OCI-LY7 (cell line): ENCODE measurements at regions not wholly inside any gene's neighbourhood (a gene's known extent, or its start where the extent isn't known, plus 50 kb on each side); places are given as distances from the start of the nearest gene placed in this dataset.
"Not testable (repeated sequence)": the region's sequence is repeated elsewhere in the genome, so short reads cannot be mapped to it uniquely, and the experiment has no call there.

Source experiments
- BruUV-seq: library from RNA; stranded (reverse); fragments of 400-500 nt; replicated peaks from 2 replicates; lab custom pipeline; 2021; lab: Mats Ljungman, UMichigan
- CTCF ChIA-PET: fragments of 300-600 bp; sonication (Branson Sonifier 250); formaldehyde crosslinking; loops from one replicate; lab custom pipeline; 2022; ENCODE audit warnings: antibody characterized with exemption; ENCODE audit not compliant: unreplicated experiment; lab: Charles Lee
- POLR2A ChIA-PET: fragments of 300-600 bp; sonication (Branson Sonifier 250); formaldehyde crosslinking; loops from one replicate; lab custom pipeline; 2022; ENCODE audit warnings: antibody characterized with exemption; lab: Charles Lee
- DNase-seq: peaks from one replicate; pipeline ENCODE4 v3.0.0-alpha.2; 2015; ENCODE audit warnings: low spot score
- H2AFZ ChIP-seq: fragments of 200-600 bp; sonication (generic), shearing (Covaris generic); 2 replicates; pipeline ENCODE4 v1.6.1; 2014; ENCODE audit warnings: mild to moderate bottlenecking, antibody characterized with exemption, low read length, moderate library complexity
- H3K27ac ChIP-seq: fragments of 200-600 bp; sonication (generic); 2 replicates; pipeline ENCODE4 v1.5.1; 2014; ENCODE audit warnings: mixed run types, low read depth, mild to moderate bottlenecking, moderate library complexity, low read length, inconsistent platforms; ENCODE audit not compliant: poor library complexity, severe bottlenecking
- H3K36me3 ChIP-seq: fragments of 200-600 bp; sonication (generic); 2 replicates; pipeline ENCODE4 v1.6.1; 2014; ENCODE audit warnings: mild to moderate bottlenecking, antibody characterized with exemption, low read length, moderate library complexity, mixed read lengths; ENCODE audit not compliant: insufficient read depth
- H3K4me1 ChIP-seq: fragments of 200-600 bp; sonication (generic); 2 replicates; pipeline ENCODE4 v1.5.1; 2014; ENCODE audit warnings: mild to moderate bottlenecking, low read length; ENCODE audit not compliant: insufficient read depth, poor library complexity, severe bottlenecking
- H3K4me2 ChIP-seq: fragments of 200-600 bp; sonication (generic); 2 replicates; pipeline ENCODE4 v1.6.1; 2014; ENCODE audit warnings: mild to moderate bottlenecking, low read length
- H3K4me3 ChIP-seq: fragments of 200-600 bp; sonication (generic); 2 replicates; pipeline ENCODE4 v1.5.1; 2014; ENCODE audit warnings: mild to moderate bottlenecking, low read depth, low read length; ENCODE audit not compliant: poor library complexity, severe bottlenecking
- H3K79me2 ChIP-seq: fragments of 200-600 bp; sonication (generic); 2 replicates; pipeline ENCODE4 v1.6.1; 2016; ENCODE audit warnings: low read depth, mild to moderate bottlenecking, low read length, moderate library complexity, mixed read lengths; ENCODE audit not compliant: insufficient read depth
- H3K9me2 ChIP-seq: fragments of 200-600 bp; sonication (generic); 2 replicates; pipeline ENCODE4 v1.6.1; 2016; ENCODE audit warnings: mild to moderate bottlenecking, low read length, mixed read lengths; ENCODE audit not compliant: insufficient read depth
- H3K9me3 ChIP-seq: fragments of 200-600 bp; sonication (generic); 2 replicates; pipeline ENCODE4 v1.6.1; 2014; ENCODE audit warnings: mild to moderate bottlenecking, mixed run types, low read length, mixed read lengths
- H4K20me1 ChIP-seq: fragments of 200-600 bp; sonication (generic); 2 replicates; pipeline ENCODE4 v1.6.1; 2014; ENCODE audit warnings: mild to moderate bottlenecking, antibody characterized with exemption, low read length, moderate library complexity, mixed read lengths; ENCODE audit not compliant: insufficient read depth
- CTCF ChIP-seq: fragments of 200-600 bp; sonication (generic); conservative IDR thresholded peaks from 2 replicates; pipeline ENCODE4 v1.5.1; 2014; ENCODE audit warnings: mild to moderate bottlenecking, antibody characterized with exemption, low read length, moderate library complexity, mixed read lengths
- EZH2phosphoT487 ChIP-seq: fragments of 200-600 bp; sonication (generic); IDR thresholded peaks from 2 replicates; pipeline ENCODE4 v1.6.1; 2018; ENCODE audit warnings: low read depth, borderline replicate concordance, mild to moderate bottlenecking, mixed run types, antibody characterized with exemption, low read length, moderate library complexity, mixed read lengths
- intact Hi-C: fragments of 100-400 bp; cut with micrococcal nuclease; formaldehyde crosslinking; loops from one replicate; pipeline ENCODE4 v1.10.0; 2022; ENCODE audit not compliant: unreplicated experiment

GRCh38 chr2:240259924-240260529 lies 119.6 kb upstream of the OTOS start:
- Histone ChIP-seq H2AFZ (no peak overlapping the region), H3K4me2 (no peak overlapping the region), H3K27ac (no peak overlapping the region), H3K79me2 (no peaks in the 10 kb centered on the region), H3K9me3 (no peaks in the 10 kb centered on the region), H4K20me1 (no peaks in the 10 kb centered on the region), H3K4me3 (no peak overlapping the region), H3K9me2 (no peaks in the 10 kb centered on the region), H3K4me1 (no peaks in the 10 kb centered on the region), H3K36me3 (no peaks in the 10 kb centered on the region)
- no TSS peak for BruUV-seq
- no peak for DNase-seq
- intact Hi-C loops = no loop called here
- ChIA-PET CTCF (no interaction called here), POLR2A (interaction anchor here (0.6 kb wide), 1 partner anchor 80 kb away, joined by 3 read pairs; no protein-coding TSS in a partner anchor)
- no peak for TF ChIP-seq EZH2phosphoT487
- no peak for TF ChIP-seq CTCF

- no TSS peak for BruUV-seq
- CTCF ChIA-PET = no interaction called here
- intact Hi-C loops = no loop called here
- Histone ChIP-seq H3K79me2 (no peaks in the 10 kb centered on the region), H2AFZ (no peak overlapping the region), H3K9me2 (no peaks in the 10 kb centered on the region), H3K4me2 (no peak overlapping the region), H3K36me3 (no peaks in the 10 kb centered on the region), H3K4me3 (no peak overlapping the region), H3K9me3 (no peaks in the 10 kb centered on the region), H3K27ac (no peak overlapping the region), H4K20me1 (no peaks in the 10 kb centered on the region), H3K4me1 (no peaks in the 10 kb centered on the region)
- TF ChIP-seq EZH2phosphoT487 (no peak), CTCF (no peak)
- DNase-seq = no peak
- POLR2A ChIA-PET = interaction anchor here (0.6 kb wide), 1 partner anchor 79 kb away, joined by 3 read pairs; no protein-coding TSS in a partner anchor
Measured at GRCh38 chr2:240260664-240261063, 120.2 kb upstream of the OTOS start.

GRCh38 chr2:240262578-240262977 lies 122.1 kb upstream of the OTOS start:
- intact Hi-C loops, H2AFZ ChIP-seq, DNase-seq, H3K27ac ChIP-seq, BruUV-seq, H3K79me2 ChIP-seq, H3K4me1 ChIP-seq, CTCF ChIA-PET, POLR2A ChIA-PET, H4K20me1 ChIP-seq, H3K4me2 ChIP-seq, H3K9me2 ChIP-seq, H3K4me3 ChIP-seq, H3K36me3 ChIP-seq, H3K9me3 ChIP-seq: not testable (repeated sequence)
